ENCODE measurements at regions not wholly inside any gene's neighbourhood (a gene's known extent, or its start where the extent isn't known, plus 50 kb on each side); places are given as distances from the start of the nearest gene placed in this dataset.

GRCh38 chr4:57378766-57379165 lies 268.6 kb upstream of the IGFBP7 start:
- Histone ChIP-seq H3K27me3 (ENCODE audit: control insufficient read depth in 2 of 2, insufficient read depth in 2 of 2, low read length in 2 of 2) (no peaks in the 10 kb centered on the region), H3K9me1 (replicated peaks; ENCODE audit: control insufficient read depth, extremely low read depth, insufficient read depth, low read length) (no peaks in the 10 kb centered on the region), H3K27ac (ENCODE audit: insufficient read depth, low read depth, low read length) (no peak overlapping the region), H4K20me1 (replicated peaks; ENCODE audit: control insufficient read depth, extremely low read depth, insufficient read depth, low read length) (no peaks in the 10 kb centered on the region), H3K4me2 (ENCODE audit: insufficient read depth, low read length) (no peak overlapping the region), H3K79me2 (ENCODE audit: control insufficient read depth, insufficient read depth, low read length) (no peaks in the 10 kb centered on the region), H2AFZ (ENCODE audit: low read depth, low read length) (no peak overlapping the region), H3K4me1 (ENCODE audit: control insufficient read depth, extremely low read depth, insufficient read depth, low read length) (no peaks in the 10 kb centered on the region), H3K4me3 (replicated peaks in 1 of 3; ENCODE audit: insufficient read depth in 1 of 3, low read depth in 1 of 3, low read length in 3 of 3) (no peak overlapping the region), H3K9me3 (replicated peaks; ENCODE audit: control insufficient read depth, insufficient read depth, low read length) (no peaks in the 10 kb centered on the region), H3K9ac (replicated peaks; ENCODE audit: extremely low read depth, insufficient read depth, low read length) (no peak overlapping the region), H3K36me3 (ENCODE audit: control insufficient read depth in 2 of 2, extremely low read depth in 1 of 2, insufficient read depth in 2 of 2, low read length in 2 of 2) (no peaks in the 10 kb centered on the region)
- TF ChIP-seq MYC (IDR thresholded peaks at IDR 0.05; ENCODE audit: low read depth, low read length) (no peak), EZH2 (IDR thresholded peaks at IDR 0.05; ENCODE audit: borderline replicate concordance, low read depth, low read length, severe bottlenecking) (no peak)
- ChIA-PET POLR2A (no interaction called here), CTCF (no interaction called here)
- DNase-seq (ENCODE audit: low read depth, low spot score) (no peak), FAIRE-seq (no peak)
- intact Hi-C loops (cut with micrococcal nuclease) (no loop called here), dilution Hi-C loops (cut with MboI; ENCODE audit: extremely low pct_ligation_motif_present, low sequenced_read_pairs) (no loop called here)
- BruUV-seq (replicated peaks) = no TSS peak

GRCh38 chr4:57374866-57375595 lies 264.8 kb upstream of the IGFBP7 start:
- TF ChIP-seq FOS (IDR thresholded peaks at IDR 0.05; ENCODE audit: borderline replicate concordance, insufficient read depth, low read length) (no peak), MYC (IDR thresholded peaks at IDR 0.05; ENCODE audit: low read depth, low read length) (no peak), POLR2AphosphoS5 (IDR thresholded peaks at IDR 0.05; ENCODE audit: insufficient read depth, low read depth, low read length) (no peak), CTCF (IDR thresholded peaks at IDR 0.05; ENCODE audit: extremely low read depth in 1 of 2, insufficient read depth in 1 of 2, low read depth in 1 of 2, low read length in 2 of 2) (no peak), MAX (IDR thresholded peaks at IDR 0.05; ENCODE audit: insufficient read depth, insufficient read length) (no peak), JUN (IDR thresholded peaks at IDR 0.05; ENCODE audit: borderline replicate concordance, insufficient read depth, insufficient read length, low read depth) (no peak), EZH2 (IDR thresholded peaks at IDR 0.05; ENCODE audit: borderline replicate concordance, low read depth, low read length, severe bottlenecking) (no peak), POLR2A (IDR thresholded peaks at IDR 0.05; ENCODE audit: low read depth, low read length) (no peak), GATA2 (IDR thresholded peaks at IDR 0.05; ENCODE audit: insufficient read depth, insufficient read length, low read depth, low read length) (no peak)
- no peaks in the 10 kb centered on the region for H3K79me2 ChIP-seq (ENCODE audit: control insufficient read depth, insufficient read depth, low read length)
- BruUV-seq (replicated peaks) = no TSS peak
- no peaks in the 10 kb centered on the region for H3K27me3 ChIP-seq (ENCODE audit: control insufficient read depth in 2 of 2, insufficient read depth in 2 of 2, low read length in 2 of 2)
- H3K9ac ChIP-seq (replicated peaks; ENCODE audit: extremely low read depth, insufficient read depth, low read length) = no peak overlapping the region
- ChIA-PET POLR2A (no interaction called here), CTCF (no interaction called here)
- no peaks in the 10 kb centered on the region for H4K20me1 ChIP-seq (replicated peaks; ENCODE audit: control insufficient read depth, extremely low read depth, insufficient read depth, low read length)
- H3K9me3 ChIP-seq (replicated peaks; ENCODE audit: control insufficient read depth, insufficient read depth, low read length) = no peaks in the 10 kb centered on the region
- intact Hi-C loops (cut with micrococcal nuclease) (no loop called here), dilution Hi-C loops (cut with MboI; ENCODE audit: extremely low pct_ligation_motif_present, low sequenced_read_pairs) (no loop called here)
- H2AFZ ChIP-seq (ENCODE audit: low read depth, low read length) = no peak overlapping the region
- no peak overlapping the region for H3K27ac ChIP-seq (ENCODE audit: insufficient read depth, low read depth, low read length)
- FAIRE-seq (no peak), DNase-seq (ENCODE audit: low read depth, low spot score) (no peak)
- no peak overlapping the region for H3K4me3 ChIP-seq (replicated peaks in 1 of 3; ENCODE audit: insufficient read depth in 1 of 3, low read depth in 1 of 3, low read length in 3 of 3)
- H3K4me1 ChIP-seq (ENCODE audit: control insufficient read depth, extremely low read depth, insufficient read depth, low read length) = no peaks in the 10 kb centered on the region
- no peaks in the 10 kb centered on the region for H3K9me1 ChIP-seq (replicated peaks; ENCODE audit: control insufficient read depth, extremely low read depth, insufficient read depth, low read length)
- H3K4me2 ChIP-seq (ENCODE audit: insufficient read depth, low read length) = no peak overlapping the region
- no peaks in the 10 kb centered on the region for H3K36me3 ChIP-seq (ENCODE audit: control insufficient read depth in 2 of 2, extremely low read depth in 1 of 2, insufficient read depth in 2 of 2, low read length in 2 of 2)

All from endothelial cell of umbilical vein (primary cell).